GM21447 (cell line): ENCODE measurements at regions not wholly inside any gene's neighbourhood (a gene's known extent, or its start where the extent isn't known, plus 50 kb on each side); places are given as distances from the start of the nearest gene placed in this dataset.

Experiments
- ATAC-seq: cut with Tn5 transposase; IDR thresholded peaks from one replicate; pipeline ENCODE4 v1.9.1; 2021; ENCODE audit not compliant: unreplicated experiment

- no peak for ATAC-seq
These were observed 238.5 kb upstream of the ZC3H12C start for GRCh38 chr11:109854731-109855130.

GRCh38 chr11:109856928-109857327 lies 236.3 kb upstream of the ZC3H12C start:
- ATAC-seq = no peak

GRCh38 chr11:109857637-109858036 lies 235.6 kb upstream of the ZC3H12C start:
- no peak for ATAC-seq

GRCh38 chr11:109858152-109858551 lies 235.0 kb upstream of the ZC3H12C start:
- ATAC-seq = no peak

GRCh38 chr11:109859045-109859724 lies 234.0 kb upstream of the ZC3H12C start:
- no peak for ATAC-seq

- no peak for ATAC-seq
These were observed 230.4 kb upstream of the ZC3H12C start for GRCh38 chr11:109862835-109863234.

- peak; percentile 94 for ATAC-seq
These were observed 229.0 kb upstream of the ZC3H12C start for GRCh38 chr11:109864151-109864661.

- peak; percentile 41 for ATAC-seq
These were observed 228.2 kb upstream of the ZC3H12C start for GRCh38 chr11:109864834-109865547.

GRCh38 chr11:109865548-109866186 lies 227.5 kb upstream of the ZC3H12C start:
- no peak for ATAC-seq

- ATAC-seq = no peak
These were observed 225.4 kb upstream of the ZC3H12C start for GRCh38 chr11:109867784-109868183.

- no peak for ATAC-seq
These were observed 223.7 kb upstream of the ZC3H12C start for GRCh38 chr11:109869536-109869935.

GRCh38 chr11:109870297-109870696 lies 222.9 kb upstream of the ZC3H12C start:
- no peak for ATAC-seq

GRCh38 chr11:109877043-109877442 lies 216.1 kb upstream of the ZC3H12C start:
- ATAC-seq = no peak

- no peak for ATAC-seq
These were observed 208.7 kb upstream of the ZC3H12C start for GRCh38 chr11:109884501-109884900.

GRCh38 chr11:109885006-109885405 lies 208.2 kb upstream of the ZC3H12C start:
- ATAC-seq = no peak

GRCh38 chr11:109892321-109892794 lies 200.8 kb upstream of the ZC3H12C start:
- no peak for ATAC-seq

- ATAC-seq = no peak
These were observed 198.9 kb upstream of the ZC3H12C start for GRCh38 chr11:109894242-109894641.

- ATAC-seq = no peak
These were observed 194.6 kb upstream of the ZC3H12C start for GRCh38 chr11:109898592-109898991.

- no peak for ATAC-seq
These were observed 190.3 kb upstream of the ZC3H12C start for GRCh38 chr11:109902764-109903433.

- no peak for ATAC-seq
These were observed 181.7 kb upstream of the ZC3H12C start for GRCh38 chr11:109911488-109911887.

- ATAC-seq = no peak
These were observed 179.2 kb upstream of the ZC3H12C start for GRCh38 chr11:109914038-109914437.
